ENCODE measurements at regions not wholly inside any gene's neighbourhood (a gene's known extent, or its start where the extent isn't known, plus 50 kb on each side); places are given as distances from the start of the nearest gene placed in this dataset.

DNA sequence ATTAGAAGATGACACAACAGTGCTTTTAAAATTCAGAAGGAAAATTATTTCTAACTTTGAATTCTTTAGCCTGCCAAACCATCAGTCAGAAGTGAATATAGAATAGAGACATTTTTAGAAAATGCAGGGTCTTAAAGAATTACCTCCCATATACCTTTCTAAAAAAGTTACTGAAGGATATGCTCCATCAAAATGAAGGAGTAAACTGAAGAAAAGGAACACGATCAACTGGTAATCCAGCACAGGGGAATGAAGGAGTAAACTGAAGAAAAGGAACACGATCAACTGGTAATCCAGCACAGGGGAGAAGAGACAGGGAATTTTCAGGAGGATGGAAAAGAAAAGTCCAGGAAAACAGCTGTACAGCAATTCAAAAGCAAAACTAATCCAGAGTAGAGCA, 75.4 kb upstream of the LDLRAD3 start:
- no peak for DNase-seq
- Histone ChIP-seq H3K9me3 (peaks cover 0 to 5% (median 2%) of the 10 kb centered on the region in 3 donors), H3K27ac (no peak overlapping the region), H3K4me3 (no peak overlapping the region), H3K27me3 (no peaks in the 10 kb centered on the region), H3K4me1 (no peaks in the 10 kb centered on the region), H3K36me3 (no peaks in the 10 kb centered on the region)
- ATAC-seq, result no peak
- TF ChIP-seq, protein P1, sequence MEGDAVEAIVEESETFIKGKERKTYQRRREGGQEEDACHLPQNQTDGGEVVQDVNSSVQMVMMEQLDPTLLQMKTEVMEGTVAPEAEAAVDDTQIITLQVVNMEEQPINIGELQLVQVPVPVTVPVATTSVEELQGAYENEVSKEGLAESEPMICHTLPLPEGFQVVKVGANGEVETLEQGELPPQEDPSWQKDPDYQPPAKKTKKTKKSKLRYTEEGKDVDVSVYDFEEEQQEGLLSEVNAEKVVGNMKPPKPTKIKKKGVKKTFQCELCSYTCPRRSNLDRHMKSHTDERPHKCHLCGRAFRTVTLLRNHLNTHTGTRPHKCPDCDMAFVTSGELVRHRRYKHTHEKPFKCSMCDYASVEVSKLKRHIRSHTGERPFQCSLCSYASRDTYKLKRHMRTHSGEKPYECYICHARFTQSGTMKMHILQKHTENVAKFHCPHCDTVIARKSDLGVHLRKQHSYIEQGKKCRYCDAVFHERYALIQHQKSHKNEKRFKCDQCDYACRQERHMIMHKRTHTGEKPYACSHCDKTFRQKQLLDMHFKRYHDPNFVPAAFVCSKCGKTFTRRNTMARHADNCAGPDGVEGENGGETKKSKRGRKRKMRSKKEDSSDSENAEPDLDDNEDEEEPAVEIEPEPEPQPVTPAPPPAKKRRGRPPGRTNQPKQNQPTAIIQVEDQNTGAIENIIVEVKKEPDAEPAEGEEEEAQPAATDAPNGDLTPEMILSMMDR (IDR thresholded peaks at IDR 0.05 in 4 of 5, conservative IDR thresholded peaks at IDR 0.05 in 1 of 5), result no peak
- TF ChIP-seq POLR2A (IDR thresholded peaks at IDR 0.05), result no peak
- in situ Hi-C loops (cut with MboI; ENCODE audit: low sequenced_read_pairs in 4 of 4), result no loop called here
- intact Hi-C loops (cut with DNase I; ENCODE audit: low total_unique reads), result no loop called here

GRCh38 chr11:35873721-35874120, 70.1 kb upstream of the LDLRAD3 start:
- H3K36me3 ChIP-seq, result no peaks in the 10 kb centered on the region
- no peaks in the 10 kb centered on the region for H3K4me1 ChIP-seq
- H3K4me3 ChIP-seq, result no peak overlapping the region
- no peak for DNase-seq
- ATAC-seq, result no peak
- intact Hi-C loops (cut with DNase I; ENCODE audit: low total_unique reads) (no loop called here), in situ Hi-C loops (cut with MboI; ENCODE audit: low sequenced_read_pairs in 4 of 4) (no loop called here)
- no peak overlapping the region for H3K27ac ChIP-seq
- TF ChIP-seq POLR2A (IDR thresholded peaks at IDR 0.05), result no peak
- TF ChIP-seq, protein P1 (IDR thresholded peaks at IDR 0.05 in 4 of 5, conservative IDR thresholded peaks at IDR 0.05 in 1 of 5), result no peak
- no peaks in the 10 kb centered on the region for H3K27me3 ChIP-seq
- peaks cover 0 to 2% (median 0%) of the 10 kb centered on the region in 3 donors for H3K9me3 ChIP-seq

GRCh38 chr11:35874751-35875450, 69.0 kb upstream of the LDLRAD3 start:
- Histone ChIP-seq H3K36me3 (no peaks in the 10 kb centered on the region), H3K4me1 (no peaks in the 10 kb centered on the region), H3K27ac (no peak overlapping the region), H3K9me3 (no peaks in the 10 kb centered on the region), H3K4me3 (no peak overlapping the region), H3K27me3 (no peaks in the 10 kb centered on the region)
- intact Hi-C loops (cut with DNase I; ENCODE audit: low total_unique reads) (no loop called here), in situ Hi-C loops (cut with MboI; ENCODE audit: low sequenced_read_pairs in 4 of 4) (no loop called here)
- no peak for DNase-seq
- no peak for ATAC-seq
- TF ChIP-seq POLR2A (IDR thresholded peaks at IDR 0.05), result no peak
- TF ChIP-seq, protein P1 (IDR thresholded peaks at IDR 0.05 in 4 of 5, conservative IDR thresholded peaks at IDR 0.05 in 1 of 5), result no peak

GRCh38 chr11:35875466-35875865, 68.4 kb upstream of the LDLRAD3 start:
- Histone ChIP-seq H3K9me3 (no peaks in the 10 kb centered on the region), H3K4me3 (no peak overlapping the region), H3K27ac (no peak overlapping the region), H3K27me3 (no peaks in the 10 kb centered on the region), H3K4me1 (no peaks in the 10 kb centered on the region), H3K36me3 (no peaks in the 10 kb centered on the region)
- in situ Hi-C loops (cut with MboI; ENCODE audit: low sequenced_read_pairs in 4 of 4) (no loop called here), intact Hi-C loops (cut with DNase I; ENCODE audit: low total_unique reads) (no loop called here)
- ATAC-seq (no peak), DNase-seq (no peak)
- TF ChIP-seq, protein P1 (IDR thresholded peaks at IDR 0.05 in 4 of 5, conservative IDR thresholded peaks at IDR 0.05 in 1 of 5), result no peak
- TF ChIP-seq POLR2A (IDR thresholded peaks at IDR 0.05), result no peak

DNA sequence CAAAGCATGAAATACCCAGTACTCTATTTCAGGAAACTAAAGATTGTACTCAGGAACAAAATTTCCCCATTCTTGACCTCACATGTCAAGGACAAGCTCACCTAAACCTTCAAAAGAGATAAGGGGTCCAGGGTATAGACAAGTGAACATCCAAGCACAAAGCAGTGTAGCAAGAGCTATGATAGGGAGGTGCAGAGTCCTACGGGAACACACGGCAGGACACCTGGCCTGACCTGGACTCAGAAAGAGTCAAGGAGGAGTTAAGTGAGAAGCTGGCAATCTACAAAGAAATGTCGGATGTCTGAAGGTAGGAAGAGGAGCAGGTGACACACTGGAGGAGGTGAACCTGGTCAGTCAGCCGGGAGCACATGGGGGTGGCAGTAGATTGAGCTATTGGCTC, 67.1 kb upstream of the LDLRAD3 start:
- no peaks in the 10 kb centered on the region for H3K4me1 ChIP-seq
- H3K27ac ChIP-seq, result no peak overlapping the region
- H3K9me3 ChIP-seq, result no peaks in the 10 kb centered on the region
- no peak for TF ChIP-seq POLR2A (IDR thresholded peaks at IDR 0.05)
- TF ChIP-seq, protein P1 (IDR thresholded peaks at IDR 0.05 in 4 of 5, conservative IDR thresholded peaks at IDR 0.05 in 1 of 5), result no peak
- ATAC-seq (no peak), DNase-seq (no peak)
- H3K36me3 ChIP-seq, result no peaks in the 10 kb centered on the region
- no peak overlapping the region for H3K4me3 ChIP-seq
- in situ Hi-C loops (cut with MboI; ENCODE audit: low sequenced_read_pairs in 4 of 4) (no loop called here), intact Hi-C loops (cut with DNase I; ENCODE audit: low total_unique reads) (no loop called here)
- no peaks in the 10 kb centered on the region for H3K27me3 ChIP-seq
